ENCODE measurements at regions not wholly inside any gene's neighbourhood (a gene's known extent, or its start where the extent isn't known, plus 50 kb on each side); places are given as distances from the start of the nearest gene placed in this dataset.

- no peak for DNase-seq (ENCODE audit: low read depth)
These were observed 180.2 kb upstream of the KLHL29 start for GRCh38 chr2:23204685-23205242.

- DNase-seq (ENCODE audit: low read depth) = no peak
These were observed 178.3 kb upstream of the KLHL29 start for GRCh38 chr2:23206650-23207049.

GRCh38 chr2:23207871-23208270 lies 177.1 kb upstream of the KLHL29 start:
- no peak for DNase-seq (ENCODE audit: low read depth)

DNA sequence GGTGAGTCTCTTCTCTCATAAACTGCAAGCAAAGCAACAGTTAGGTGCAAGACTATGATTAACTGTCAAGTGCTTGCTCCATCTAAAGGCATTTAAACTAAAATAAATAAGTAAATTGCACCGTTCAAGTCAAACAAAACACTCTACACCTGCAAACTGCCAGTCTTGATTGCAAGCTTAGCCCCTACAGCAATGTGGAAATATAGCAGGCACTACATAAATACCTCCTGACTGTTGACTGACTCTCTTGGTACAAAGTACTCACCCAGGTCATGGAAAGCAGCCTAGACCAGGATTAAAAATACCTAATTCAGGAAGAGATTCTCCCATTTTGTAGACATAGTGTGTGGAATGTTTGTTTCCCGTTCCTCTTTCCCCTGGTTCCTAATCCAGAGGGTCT lies 176.6 kb upstream of the KLHL29 start:
- DNase-seq (ENCODE audit: low read depth) = no peak

DNA sequence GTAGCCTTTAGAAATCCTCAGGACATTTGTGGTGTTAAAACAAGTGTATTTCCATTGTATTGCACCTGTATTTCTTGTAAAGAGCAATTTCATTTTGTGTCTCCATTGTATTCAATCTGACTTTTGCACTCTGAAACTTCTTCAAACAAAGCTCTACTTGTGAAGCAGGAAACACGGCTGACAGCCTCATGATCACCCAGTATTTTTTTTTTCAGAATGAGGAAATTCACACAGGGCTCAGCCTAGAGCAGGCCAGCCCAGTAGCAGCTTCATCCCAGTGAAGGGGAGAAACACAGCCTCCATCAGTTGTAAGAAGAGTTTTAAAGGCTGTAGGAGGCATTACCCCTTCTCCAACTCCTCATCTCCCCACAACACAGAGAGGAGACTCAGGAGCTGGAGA lies 175.9 kb upstream of the KLHL29 start:
- DNase-seq (ENCODE audit: low read depth) = no peak

- DNase-seq (ENCODE audit: low read depth) = no peak
These were observed 172.9 kb upstream of the KLHL29 start for GRCh38 chr2:23211987-23212583.

- DNase-seq (ENCODE audit: low read depth) = no peak
These were observed 171.8 kb upstream of the KLHL29 start for GRCh38 chr2:23213196-23213595.

GRCh38 chr2:23215016-23215415 lies 170.0 kb upstream of the KLHL29 start:
- no peak for DNase-seq (ENCODE audit: low read depth)

GRCh38 chr2:23219666-23220065 lies 165.3 kb upstream of the KLHL29 start:
- no peak for DNase-seq (ENCODE audit: low read depth)

- DNase-seq (ENCODE audit: low read depth) = no peak
These were observed 164.4 kb upstream of the KLHL29 start for GRCh38 chr2:23220513-23221094.

- DNase-seq (ENCODE audit: low read depth) = no peak
These were observed 163.7 kb upstream of the KLHL29 start for GRCh38 chr2:23221236-23221635.

GRCh38 chr2:23221901-23222300 lies 163.1 kb upstream of the KLHL29 start:
- DNase-seq (ENCODE audit: low read depth) = no peak

DNA sequence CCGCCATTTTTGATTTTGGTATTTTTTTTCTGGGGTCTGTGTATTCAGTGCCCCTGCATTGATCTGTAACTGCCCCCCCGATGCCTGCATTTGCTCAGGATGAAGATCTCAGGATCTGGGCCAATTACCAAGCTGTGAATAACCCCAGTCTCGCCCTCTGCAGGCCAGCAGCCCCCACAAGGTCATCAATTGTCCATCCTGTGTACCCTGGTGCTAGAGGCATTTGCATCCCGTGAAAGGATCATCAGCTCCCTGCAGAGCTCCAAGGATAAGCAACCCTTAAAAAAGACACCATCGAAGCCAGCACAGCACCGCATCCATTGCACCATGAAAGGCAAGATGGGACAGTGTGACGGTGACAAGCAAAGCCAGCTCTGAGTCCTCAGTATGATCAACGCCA lies 154.1 kb upstream of the KLHL29 start:
- no peak for DNase-seq (ENCODE audit: low read depth)

DNA sequence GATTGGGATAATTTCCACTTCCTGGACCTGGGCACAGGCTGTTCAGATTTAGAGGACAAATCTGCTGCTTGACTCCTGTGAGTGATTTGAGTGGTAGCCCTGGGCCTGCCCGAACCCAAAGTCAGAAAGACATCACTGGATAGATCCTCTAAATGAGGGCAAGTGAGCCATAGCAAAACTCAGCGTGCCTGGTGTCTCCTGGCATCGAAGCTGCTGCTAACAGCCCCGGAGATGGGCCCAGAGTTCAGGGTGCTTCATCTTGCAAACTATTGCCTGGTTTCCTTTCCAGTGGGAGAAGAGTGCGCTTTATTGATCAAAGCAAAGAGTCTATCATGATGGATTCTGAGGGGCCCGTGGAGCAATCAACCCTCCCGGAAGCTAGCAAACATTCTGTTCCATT lies 153.1 kb upstream of the KLHL29 start:
- no peak for DNase-seq (ENCODE audit: low read depth)

- DNase-seq (ENCODE audit: low read depth) = no peak
These were observed 149.7 kb upstream of the KLHL29 start for GRCh38 chr2:23235292-23235691.

DNA sequence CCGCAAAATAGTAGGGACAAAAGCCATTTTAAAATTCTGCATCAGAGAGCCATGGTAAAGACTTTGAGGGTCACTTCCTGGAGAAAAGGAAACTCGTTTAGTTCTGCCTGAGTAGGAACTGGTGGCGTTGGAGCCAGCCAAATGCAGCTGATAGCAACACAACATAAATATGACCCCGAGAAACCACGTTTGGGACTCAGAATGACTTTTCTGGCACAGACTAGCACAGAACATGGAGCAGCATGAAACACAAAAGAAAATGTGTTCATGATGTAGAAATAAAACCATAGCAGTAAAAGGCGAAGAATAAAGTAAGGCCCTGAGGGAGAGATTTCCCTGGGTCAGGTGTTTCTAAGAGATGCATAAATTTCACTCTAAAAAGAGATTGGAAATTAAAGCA lies 149.2 kb upstream of the KLHL29 start:
- DNase-seq (ENCODE audit: low read depth) = no peak

GRCh38 chr2:23237147-23237546 lies 147.8 kb upstream of the KLHL29 start:
- no peak for DNase-seq (ENCODE audit: low read depth)

GRCh38 chr2:23238011-23238657 lies 146.8 kb upstream of the KLHL29 start:
- no peak for DNase-seq (ENCODE audit: low read depth)

- DNase-seq (ENCODE audit: low read depth) = no peak
These were observed 145.6 kb upstream of the KLHL29 start for GRCh38 chr2:23239374-23239773.

GRCh38 chr2:23241121-23241520 lies 143.9 kb upstream of the KLHL29 start:
- DNase-seq (ENCODE audit: low read depth) = no peak

DNA sequence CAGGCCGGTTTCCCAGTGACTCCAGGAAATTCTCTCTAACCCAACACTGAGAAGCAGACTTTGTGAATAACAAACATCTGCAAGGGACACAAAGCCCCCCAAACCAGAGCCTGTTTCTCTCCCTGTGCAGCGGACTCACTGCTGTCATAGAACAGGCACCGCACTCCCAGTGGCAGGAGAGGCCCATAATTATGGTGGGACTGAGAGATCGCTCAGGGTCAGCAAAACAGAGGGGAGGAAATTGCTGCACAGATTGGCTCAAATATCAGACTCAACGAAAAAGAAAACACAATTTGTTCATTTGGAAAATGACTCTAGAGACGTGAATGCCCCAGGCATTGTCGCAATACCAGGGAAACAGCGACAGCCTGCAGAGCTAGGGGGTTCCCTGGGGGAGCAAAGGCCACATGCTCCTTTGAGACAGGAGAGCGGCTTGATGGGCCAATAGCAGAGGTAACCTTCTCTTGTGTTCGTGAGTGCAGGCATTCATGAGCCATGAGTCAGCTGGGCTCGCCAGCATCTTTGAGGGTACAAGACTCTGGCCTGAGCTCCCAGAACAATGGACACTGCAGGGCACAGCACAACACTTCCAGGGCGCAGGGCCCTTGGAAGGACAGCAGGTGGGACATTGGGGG lies 143.3 kb upstream of the KLHL29 start:
- no peak for DNase-seq (ENCODE audit: low read depth)

- no peak for DNase-seq (ENCODE audit: low read depth)
These were observed 141.8 kb upstream of the KLHL29 start for GRCh38 chr2:23243073-23243659.

GRCh38 chr2:23244617-23245016 lies 140.4 kb upstream of the KLHL29 start:
- no peak for DNase-seq (ENCODE audit: low read depth)
